Esophagus squamous epithelium (tissue), 5 donors: ENCODE measurements at regions not wholly inside any gene's neighbourhood (a gene's known extent, or its start where the extent isn't known, plus 50 kb on each side); places are given as distances from the start of the nearest gene placed in this dataset.

Experiments
- DNase-seq: peaks from one replicate; lab custom pipeline; 2025; lab: John Stamatoyannopoulos, UW
- H3K27ac ChIP-seq, 4 donors: fragments of 200-600 bp; sonication (generic); one replicate each; pipeline ENCODE4 v1.5.1; 2016 to 2019; ENCODE audit warnings: mild to moderate bottlenecking in 1 of 4
- H3K27me3 ChIP-seq, 4 donors: fragments of 200-600 bp; sonication (generic); 1 replicate in 3 of 4; 2 replicates in 1 of 4; pipeline versions ENCODE4 v1.5.1 to v1.6.0; 2017 to 2021; ENCODE audit warnings: antibody characterized with exemption in 1 of 4
- H3K36me3 ChIP-seq, 3 donors: fragments of 200-600 bp; sonication (generic); one replicate each; pipeline ENCODE4 v1.5.1; 2016 to 2019
- H3K4me1 ChIP-seq, 3 donors: fragments of 200-600 bp; sonication (generic); one replicate each; pipeline ENCODE4 v1.5.1; 2017 to 2019
- H3K4me3 ChIP-seq, 4 donors: fragments of 200-600 bp; sonication (generic); 1 replicate in 3 of 4; 2 replicates in 1 of 4; pipeline ENCODE4 v1.5.1; 2016 to 2019; ENCODE audit warnings: mild to moderate bottlenecking in 2 of 4, moderate library complexity in 1 of 4
- H3K9me3 ChIP-seq, 3 donors: fragments of 200-600 bp; sonication (generic); one replicate each; pipeline ENCODE4 v1.5.1; 2016 to 2019
- POLR2A ChIP-seq, 4 donors: fragments of 450-650 bp; IDR thresholded peaks; one replicate each; pipeline ENCODE4 v1.6.1; 2017; ENCODE audit warnings: antibody characterized with exemption in 4 of 4, mild to moderate bottlenecking in 4 of 4, moderate library complexity in 3 of 4
- WGBS, 2 donors: methylation state at CpG; one replicate each; pipeline ENCODE4 v1.1.5; 2018; 5-methylcytosine and 5-hydroxymethylcytosine counted together
- intact Hi-C: fragments of 100-400 bp; cut with DNase I; formaldehyde crosslinking; loops from one replicate; pipeline ENCODE4 v1.15.0; 2022
- TF ChIP-seq, protein P1 (sequence below), 6 experiments: fragments of 450-650 bp in 4 of 6; fragments of 200-600 bp in 2 of 6; sonication (generic) in 2 of 6; IDR thresholded peaks; one replicate each; pipeline ENCODE4 v1.5.1; 2016 to 2019; ENCODE audit warnings: antibody characterized with exemption in 6 of 6, mild to moderate bottlenecking in 4 of 6, moderate library complexity in 4 of 6
- donor health status: DM: yes; HTN: yes; CAD: no.

DNA sequence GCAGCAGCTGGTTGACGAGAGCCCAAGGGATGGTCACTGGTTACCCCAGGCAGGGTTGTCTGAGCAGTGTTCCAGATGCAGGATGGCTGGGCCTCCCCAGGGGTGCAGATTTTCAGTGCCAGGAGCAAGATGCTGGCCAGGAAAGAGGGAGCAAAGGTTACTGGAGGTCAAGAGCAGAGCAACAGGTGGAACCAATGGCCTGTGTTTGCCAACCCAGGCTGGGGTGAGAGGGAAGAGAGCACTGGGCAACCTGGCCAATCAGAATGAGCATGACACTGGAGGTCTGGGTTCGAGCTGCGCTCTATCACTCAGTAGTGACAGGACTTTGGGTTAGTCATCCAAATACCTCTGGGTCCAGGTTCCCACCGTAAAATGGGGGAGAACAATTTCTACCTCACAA is 90.6 kb upstream of the TLE3 start:
- Histone ChIP-seq H3K36me3 (no peaks in the 10 kb centered on the region), H3K4me3 (no peak overlapping the region), H3K9me3 (peaks cover 0 to 6% (median 0%) of the 10 kb centered on the region in 3 donors), H3K27ac (no peak overlapping the region), H3K4me1 (no peaks in the 10 kb centered on the region), H3K27me3 (peaks cover 0 to 24% (median 0%) of the 10 kb centered on the region in 4 donors)
- no peak for TF ChIP-seq POLR2A (IDR thresholded peaks at IDR 0.05)
- TF ChIP-seq, protein P1, sequence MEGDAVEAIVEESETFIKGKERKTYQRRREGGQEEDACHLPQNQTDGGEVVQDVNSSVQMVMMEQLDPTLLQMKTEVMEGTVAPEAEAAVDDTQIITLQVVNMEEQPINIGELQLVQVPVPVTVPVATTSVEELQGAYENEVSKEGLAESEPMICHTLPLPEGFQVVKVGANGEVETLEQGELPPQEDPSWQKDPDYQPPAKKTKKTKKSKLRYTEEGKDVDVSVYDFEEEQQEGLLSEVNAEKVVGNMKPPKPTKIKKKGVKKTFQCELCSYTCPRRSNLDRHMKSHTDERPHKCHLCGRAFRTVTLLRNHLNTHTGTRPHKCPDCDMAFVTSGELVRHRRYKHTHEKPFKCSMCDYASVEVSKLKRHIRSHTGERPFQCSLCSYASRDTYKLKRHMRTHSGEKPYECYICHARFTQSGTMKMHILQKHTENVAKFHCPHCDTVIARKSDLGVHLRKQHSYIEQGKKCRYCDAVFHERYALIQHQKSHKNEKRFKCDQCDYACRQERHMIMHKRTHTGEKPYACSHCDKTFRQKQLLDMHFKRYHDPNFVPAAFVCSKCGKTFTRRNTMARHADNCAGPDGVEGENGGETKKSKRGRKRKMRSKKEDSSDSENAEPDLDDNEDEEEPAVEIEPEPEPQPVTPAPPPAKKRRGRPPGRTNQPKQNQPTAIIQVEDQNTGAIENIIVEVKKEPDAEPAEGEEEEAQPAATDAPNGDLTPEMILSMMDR (IDR thresholded peaks at IDR 0.05), result no peak
- WGBS, 2 donors, result 95 to 100% methylated on average over 3 to 4 of the region's 4 CpGs
- DNase-seq, result no peak
- intact Hi-C loops, result no loop called here

DNA sequence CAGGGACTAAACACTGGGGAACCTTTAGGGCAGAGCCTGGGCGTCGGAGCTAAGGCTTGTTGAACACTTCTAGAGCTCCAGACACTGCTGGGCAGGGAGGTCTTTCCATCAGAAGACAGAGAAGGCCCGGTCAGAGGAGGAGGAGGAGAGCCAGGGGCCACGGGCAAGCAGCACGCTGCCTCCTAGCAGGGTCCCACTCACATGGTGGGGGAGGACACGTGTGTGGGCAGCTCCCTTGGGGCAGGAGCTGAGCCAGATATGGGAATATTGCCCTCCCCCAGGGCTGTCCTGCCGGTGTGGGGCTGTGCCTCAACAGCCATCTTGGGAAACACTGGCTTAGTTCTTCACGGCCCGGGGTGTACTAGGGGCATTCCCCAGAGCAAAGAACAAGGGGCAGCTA is 89.6 kb upstream of the TLE3 start:
- DNase-seq, result no peak
- Histone ChIP-seq H3K4me3 (no peak overlapping the region), H3K27me3 (peaks cover 0 to 24% (median 0%) of the 10 kb centered on the region in 4 donors), H3K36me3 (no peaks in the 10 kb centered on the region), H3K27ac (no peak overlapping the region), H3K4me1 (no peaks in the 10 kb centered on the region), H3K9me3 (peaks cover 0 to 6% (median 0%) of the 10 kb centered on the region in 3 donors)
- intact Hi-C loops, result no loop called here
- 88 to 93% methylated on average over 2 to 3 of the region's 9 CpGs for WGBS, 2 donors
- TF ChIP-seq POLR2A (IDR thresholded peaks at IDR 0.05), result no peak
- TF ChIP-seq, protein P1 (IDR thresholded peaks at IDR 0.05), result no peak

DNA sequence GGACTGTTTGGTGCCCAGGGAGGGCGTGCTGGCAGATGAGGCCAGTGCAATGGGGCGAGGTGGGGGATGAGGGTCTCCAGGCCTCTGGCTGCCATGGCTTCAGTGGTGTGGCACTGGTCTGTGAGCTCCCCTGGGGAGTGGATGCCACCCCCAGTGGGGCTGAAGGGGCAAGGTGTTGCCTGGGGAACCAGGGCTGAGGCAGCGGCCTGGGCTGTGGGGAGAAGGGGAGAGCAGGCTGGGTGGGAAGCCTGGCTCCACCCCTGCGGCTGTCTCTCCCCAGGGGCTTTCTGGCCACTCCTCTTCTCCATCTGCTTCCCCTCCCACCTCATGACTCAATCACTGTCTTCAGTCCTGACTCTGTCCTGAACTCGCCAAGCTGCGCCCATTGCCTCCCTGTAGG is 88.4 kb upstream of the TLE3 start:
- Histone ChIP-seq H3K9me3 (no peaks in the 10 kb centered on the region), H3K4me3 (no peak overlapping the region), H3K27me3 (peaks cover 0 to 18% (median 0%) of the 10 kb centered on the region in 4 donors), H3K27ac (no peak overlapping the region), H3K4me1 (peaks cover 0 to 8% (median 0%) of the 10 kb centered on the region in 3 donors), H3K36me3 (no peaks in the 10 kb centered on the region)
- WGBS, 2 donors, result 85 to 88% methylated on average over 6 of the region's 6 CpGs
- DNase-seq, result no peak
- intact Hi-C loops, result no loop called here
- TF ChIP-seq, protein P1 (IDR thresholded peaks at IDR 0.05), result no peak

DNA sequence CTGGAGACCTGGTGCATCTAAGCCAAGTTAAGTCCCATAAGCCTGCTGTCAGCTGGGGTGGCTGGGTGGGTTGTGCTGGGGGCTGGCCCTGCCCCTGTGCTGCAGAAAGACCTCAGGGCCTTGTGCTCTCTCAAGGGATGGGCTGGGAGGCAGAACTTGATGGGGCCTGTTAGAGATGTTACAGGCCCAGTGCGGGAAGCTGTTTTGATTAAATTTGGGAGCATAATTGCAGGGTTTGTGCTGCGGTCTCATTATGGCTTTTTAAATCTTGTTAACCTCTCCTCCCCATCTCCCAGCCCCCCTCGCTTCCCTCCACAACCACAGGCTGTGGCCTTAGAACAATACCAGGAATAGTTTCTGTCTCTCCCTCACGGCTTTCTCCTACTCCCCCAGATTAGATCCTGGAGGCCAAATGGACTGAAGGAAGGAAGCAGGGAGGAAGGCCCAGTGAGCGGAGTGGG is 87.6 kb upstream of the TLE3 start:
- H3K9me3 ChIP-seq, result no peaks in the 10 kb centered on the region
- intact Hi-C loops, result no loop called here
- DNase-seq, result no peak
- no peak overlapping the region for H3K4me3 ChIP-seq
- 85 to 87% methylated on average over 5 of the region's 5 CpGs for WGBS, 2 donors
- no peak for TF ChIP-seq POLR2A (IDR thresholded peaks at IDR 0.05)
- TF ChIP-seq, protein P1 (IDR thresholded peaks at IDR 0.05), result no peak
- no peak overlapping the region for H3K27ac ChIP-seq
- peaks cover 3 to 13% (median 5%) of the 10 kb centered on the region in 3 donors for H3K4me1 ChIP-seq
- H3K36me3 ChIP-seq, result no peaks in the 10 kb centered on the region
- peaks cover 0 to 18% (median 0%) of the 10 kb centered on the region in 4 donors for H3K27me3 ChIP-seq

DNA sequence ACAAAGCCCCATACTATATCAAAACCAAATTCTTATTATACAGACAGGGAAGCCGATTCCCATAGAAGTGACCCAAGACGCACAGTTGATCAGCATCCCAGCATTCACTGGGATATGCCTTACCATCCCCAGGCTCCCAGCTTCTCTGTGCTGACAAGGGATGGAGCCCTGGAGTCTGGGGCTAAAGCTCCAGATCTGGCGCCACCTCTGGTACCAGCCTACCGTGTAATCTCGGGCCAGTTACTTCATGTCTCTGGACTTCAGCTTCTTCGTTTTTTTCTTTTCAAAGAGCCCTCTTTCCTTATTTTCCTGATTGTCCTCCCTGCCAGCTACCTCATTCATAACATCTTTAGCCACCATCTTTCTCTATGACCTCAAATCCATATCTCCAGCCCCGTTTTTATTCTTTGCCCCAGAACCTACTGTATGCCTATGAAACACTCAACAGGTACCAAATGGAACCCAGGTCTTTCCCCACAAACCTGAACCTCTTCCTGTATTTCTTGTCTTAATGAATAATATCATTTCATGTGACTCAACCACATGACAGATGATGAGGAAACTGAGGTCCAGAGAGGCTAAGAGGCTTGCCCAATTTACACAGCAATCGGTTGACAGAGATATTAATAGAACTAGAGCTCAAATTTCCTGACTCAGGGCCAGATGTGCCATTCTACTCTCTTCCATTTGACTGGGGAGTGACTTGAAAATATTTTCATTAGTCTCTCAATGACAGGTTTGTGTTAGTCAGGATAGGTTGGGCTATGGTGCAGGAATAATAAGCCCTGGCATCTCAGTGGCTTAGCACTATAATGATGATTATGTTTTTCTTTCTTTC is 85.4 kb upstream of the TLE3 start:
- H3K9me3 ChIP-seq, result no peaks in the 10 kb centered on the region

More for the DNA sequence above, 85.4 kb upstream of the TLE3 start:
- 67 to 73% methylated on average over 8 of the region's 8 CpGs for WGBS, 2 donors
- Histone ChIP-seq H3K27ac (no peak overlapping the region), H3K27me3 (peaks cover 0 to 2% (median 0%) of the 10 kb centered on the region in 4 donors), H3K4me3 (no peak overlapping the region), H3K4me1 (peaks cover 3 to 13% (median 5%) of the 10 kb centered on the region in 3 donors), H3K36me3 (no peaks in the 10 kb centered on the region)
- DNase-seq, result no peak
- no peak for TF ChIP-seq POLR2A (IDR thresholded peaks at IDR 0.05)
- TF ChIP-seq, protein P1 (IDR thresholded peaks at IDR 0.05), result no peak
- intact Hi-C loops, result no loop called here
